ENCODE measurements at regions not wholly inside any gene's neighbourhood (a gene's known extent, or its start where the extent isn't known, plus 50 kb on each side); places are given as distances from the start of the nearest gene placed in this dataset.

DNA sequence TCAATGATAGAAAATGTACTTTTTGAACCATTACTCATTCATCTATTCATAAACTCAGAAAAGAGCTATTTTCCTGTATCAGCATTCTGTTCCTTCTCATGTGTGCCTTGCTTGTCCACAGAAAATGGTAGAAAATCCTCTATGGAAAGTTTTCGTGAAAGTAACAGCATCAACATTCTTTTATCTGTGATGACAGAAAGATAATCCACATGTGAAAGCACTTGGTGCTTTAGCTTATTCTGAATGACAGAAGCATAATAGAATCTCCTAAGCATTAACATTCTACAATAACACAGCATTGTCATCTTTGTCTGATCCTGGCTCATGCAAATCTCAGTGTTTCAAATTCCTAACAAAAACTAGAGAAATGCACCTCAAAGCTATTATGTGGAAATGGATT lies 431.9 kb downstream of the ADAMTS20 start:
- DNase-seq (ENCODE audit: low read depth in 2 of 2), result no peak

DNA sequence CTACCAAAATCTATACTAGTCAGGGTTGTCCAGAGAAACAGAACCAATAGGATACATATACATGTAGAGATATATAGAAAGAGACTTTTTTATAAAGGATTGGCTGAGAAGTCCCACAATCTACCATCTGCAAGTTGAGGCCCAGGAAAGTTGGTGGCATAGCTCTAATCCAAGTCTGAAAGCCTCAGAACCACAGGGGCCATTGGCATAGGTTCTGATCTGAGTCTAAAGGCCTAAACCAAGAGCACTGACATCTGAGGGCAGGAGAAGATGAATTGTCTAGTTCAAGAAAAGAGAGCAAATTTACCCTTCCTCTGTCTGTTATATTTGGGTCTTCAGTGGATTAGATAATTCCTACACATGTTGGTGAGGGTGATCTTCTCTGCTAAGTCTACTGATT lies 433.1 kb downstream of the ADAMTS20 start:
- no peak for DNase-seq (ENCODE audit: low read depth in 2 of 2)

DNA sequence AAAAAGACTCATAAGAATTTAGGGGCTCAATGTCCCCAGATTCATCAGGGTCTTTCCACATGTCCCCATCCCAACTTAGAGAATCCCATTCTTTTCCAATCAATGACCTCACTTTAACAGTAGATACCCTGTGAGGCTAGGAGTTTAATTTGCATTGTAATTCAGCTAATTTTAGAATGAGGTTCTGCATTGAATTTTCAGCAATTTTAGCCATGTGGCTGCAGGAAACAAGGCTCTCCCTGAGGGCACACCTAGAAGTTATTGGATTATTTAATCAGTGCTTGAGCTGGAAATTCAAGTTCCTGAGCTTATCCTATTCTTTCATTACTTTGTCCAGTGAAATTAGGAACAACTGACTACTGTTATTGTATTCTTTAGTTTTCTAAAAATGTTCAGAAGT lies 433.8 kb downstream of the ADAMTS20 start:
- DNase-seq (ENCODE audit: low read depth in 2 of 2), result no peak

DNA sequence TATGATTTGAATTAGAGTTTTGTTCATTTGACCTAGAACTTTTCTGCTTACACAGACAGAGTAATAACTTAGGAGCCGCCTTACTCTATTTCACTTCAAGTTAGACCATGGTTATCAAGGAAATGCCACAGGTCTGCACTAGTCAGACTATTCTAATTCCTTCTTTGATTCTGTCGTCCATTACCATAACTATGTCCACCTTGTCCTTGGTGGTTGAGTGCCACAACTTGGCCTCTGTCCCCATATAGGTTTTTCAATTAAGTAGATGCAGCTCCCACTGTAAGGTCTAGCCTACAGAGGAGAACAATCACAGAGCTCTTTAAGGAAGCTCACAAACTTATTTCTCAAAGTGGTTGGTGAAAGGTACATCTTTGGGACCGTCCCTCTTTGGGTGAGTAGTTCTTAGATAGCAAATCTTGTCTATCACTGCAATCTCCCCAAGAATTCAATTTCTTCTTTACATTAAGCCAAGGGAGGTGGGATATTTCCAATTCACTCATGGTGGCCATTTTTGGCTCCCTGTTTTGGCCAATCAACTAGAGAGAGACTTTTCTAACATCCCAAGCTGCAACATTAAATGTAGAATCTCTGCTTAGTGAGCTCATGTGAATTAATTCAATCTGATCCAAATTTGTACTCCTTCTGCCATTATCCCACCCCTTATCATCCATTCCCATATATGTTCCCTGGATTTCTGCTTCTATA lies 434.6 kb downstream of the ADAMTS20 start:
- DNase-seq (ENCODE audit: low read depth in 2 of 2), result no peak

DNA sequence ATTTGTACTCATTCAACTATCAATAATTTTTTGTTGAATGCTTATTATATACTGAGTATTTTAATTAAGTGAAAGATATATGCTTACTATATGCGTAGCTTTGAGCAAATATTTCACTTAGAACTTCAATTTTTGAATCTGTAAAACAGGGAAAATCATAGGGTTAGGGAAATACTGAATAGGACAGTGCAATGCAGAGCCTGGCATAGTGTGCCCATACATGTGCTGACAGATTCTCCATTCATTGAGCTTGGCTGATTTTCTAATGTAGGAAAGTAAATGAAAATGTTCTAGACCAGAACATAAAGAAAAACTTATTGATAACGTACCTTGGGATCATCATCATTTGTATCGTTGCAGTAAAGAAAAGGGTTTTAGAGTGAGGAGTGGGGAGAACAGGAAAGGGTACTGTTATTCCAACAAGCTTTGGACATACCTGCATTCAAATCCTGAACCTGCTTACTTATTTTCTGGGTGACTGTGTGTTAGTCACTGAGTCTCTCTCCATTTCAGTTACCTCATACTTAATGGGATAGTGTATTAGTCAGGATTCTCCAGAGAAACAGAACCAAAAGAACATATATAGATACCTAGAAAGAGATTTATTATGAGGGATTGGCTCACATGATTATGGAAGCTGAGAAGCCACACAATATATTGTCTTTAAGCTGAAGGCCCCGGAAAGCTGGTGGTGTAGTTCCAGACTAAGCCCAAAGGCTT lies 436.4 kb downstream of the ADAMTS20 start:
- no peak for DNase-seq (ENCODE audit: low read depth in 2 of 2)

DNA sequence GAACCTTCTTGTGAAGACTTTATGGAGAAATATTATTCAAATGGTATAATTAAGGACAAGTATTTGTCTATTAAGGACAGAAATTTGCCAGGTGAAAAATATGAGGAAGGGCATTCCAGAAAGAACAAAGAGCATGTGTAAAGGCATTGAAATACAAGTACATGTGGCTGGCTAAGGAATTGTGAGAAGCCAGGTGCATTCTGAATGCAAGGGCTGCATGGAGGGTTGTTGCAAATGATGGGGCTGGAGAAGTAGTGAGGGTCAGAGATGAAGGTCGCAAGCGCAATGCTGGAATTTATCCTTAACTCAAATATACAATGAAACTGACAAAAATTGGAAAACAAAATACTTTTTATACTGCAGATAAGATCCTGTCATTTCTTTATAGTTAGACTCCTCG lies 437.7 kb downstream of the ADAMTS20 start:
- DNase-seq (ENCODE audit: low read depth in 2 of 2), result no peak

DNA sequence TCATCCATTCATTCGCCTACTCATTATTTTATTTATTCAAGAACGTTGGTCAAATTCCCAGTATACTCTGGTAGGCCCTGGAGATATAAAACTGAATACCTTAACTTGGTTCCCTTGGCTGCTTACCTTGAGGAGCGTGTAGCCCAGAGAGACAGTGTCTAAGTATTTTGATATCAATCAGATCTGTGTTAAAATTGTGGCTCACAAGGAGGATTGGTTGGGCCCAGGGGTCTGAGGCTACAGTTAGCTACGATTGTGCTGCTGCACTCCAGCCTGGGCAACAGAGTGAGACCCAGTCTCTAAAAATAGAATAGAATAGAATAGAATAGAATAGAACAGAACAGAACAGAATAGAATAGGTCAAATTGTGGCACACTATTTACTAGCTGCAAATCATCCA lies 438.4 kb downstream of the ADAMTS20 start:
- DNase-seq (ENCODE audit: low read depth in 2 of 2), result no peak

DNA sequence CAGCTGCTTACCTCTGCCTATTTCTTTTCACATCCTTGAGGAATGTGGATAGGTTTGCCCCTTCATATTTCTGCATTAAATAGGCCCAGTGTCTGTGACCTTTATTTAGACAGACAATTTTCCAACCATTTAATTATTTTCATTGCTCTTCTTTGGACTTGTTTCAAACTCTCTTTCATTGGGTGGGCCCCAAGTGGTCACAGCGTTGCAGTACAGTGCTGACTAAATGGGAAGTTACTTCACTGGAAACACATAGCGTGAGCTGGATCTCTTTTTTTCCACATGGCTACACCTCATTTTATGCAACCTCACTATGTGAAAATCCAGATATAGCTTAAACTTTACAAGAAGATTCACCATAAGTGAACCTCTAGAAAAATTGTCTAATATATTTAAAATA lies 438.9 kb downstream of the ADAMTS20 start:
- DNase-seq (ENCODE audit: low read depth in 2 of 2), result peak in 1 of 2 donors; percentile 16

DNA sequence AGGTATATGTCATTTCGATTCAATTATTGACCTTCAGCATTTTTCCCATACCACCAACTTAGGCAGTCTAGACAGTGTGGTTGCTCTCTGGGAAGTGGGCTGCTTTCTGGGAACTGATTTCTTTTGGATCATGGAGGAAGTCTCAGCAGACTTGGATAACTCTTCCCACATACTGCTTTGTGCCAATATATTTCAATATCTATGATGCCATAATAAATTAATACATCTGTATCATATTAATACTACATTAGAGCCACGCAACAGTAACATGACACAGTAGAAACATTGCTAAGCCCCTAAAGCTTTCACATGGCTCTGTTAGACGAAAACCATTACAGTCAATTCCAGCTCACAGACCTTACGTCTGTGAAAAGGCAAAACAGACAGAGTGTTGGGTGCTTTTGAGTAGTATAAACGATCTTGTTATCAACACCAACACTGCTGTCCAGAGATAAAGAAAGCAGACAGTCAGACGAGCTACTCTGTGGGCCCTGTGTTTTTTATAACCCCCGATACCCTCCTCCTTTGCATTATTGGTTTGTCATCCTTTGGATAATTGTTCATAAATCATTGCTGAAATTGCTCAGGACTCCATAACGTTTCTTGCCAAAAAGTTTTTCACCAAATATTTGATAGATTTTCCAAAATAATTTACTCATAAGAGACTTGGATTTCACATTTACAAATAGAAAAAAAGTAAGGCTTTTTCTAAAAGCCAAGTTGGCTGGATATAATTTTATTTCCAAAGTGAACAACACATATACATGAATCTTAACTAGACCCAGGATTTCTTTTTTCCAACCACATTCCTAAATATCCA lies 439.7 kb downstream of the ADAMTS20 start:
- DNase-seq (ENCODE audit: low read depth in 2 of 2), result no peak

DNA sequence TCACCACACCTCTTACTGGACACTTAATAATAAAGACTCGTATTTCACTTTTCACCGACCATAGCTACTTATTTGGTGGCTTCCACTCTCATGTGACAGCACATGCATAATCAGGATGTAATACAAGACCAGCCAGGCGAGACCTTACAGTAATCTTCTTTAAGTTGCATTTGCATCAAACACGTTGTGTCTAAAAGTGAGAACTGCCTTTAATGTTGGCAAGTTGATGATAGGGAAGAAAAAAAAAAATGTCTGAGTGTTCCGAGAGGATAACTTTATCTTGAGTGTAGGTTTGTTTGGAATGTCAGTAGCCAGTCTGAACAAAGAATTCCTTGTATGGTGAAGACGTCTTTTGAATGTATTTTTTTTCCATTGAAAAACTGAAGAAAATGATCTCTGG lies 440.4 kb downstream of the ADAMTS20 start:
- DNase-seq (ENCODE audit: low read depth in 2 of 2), result no peak

DNA sequence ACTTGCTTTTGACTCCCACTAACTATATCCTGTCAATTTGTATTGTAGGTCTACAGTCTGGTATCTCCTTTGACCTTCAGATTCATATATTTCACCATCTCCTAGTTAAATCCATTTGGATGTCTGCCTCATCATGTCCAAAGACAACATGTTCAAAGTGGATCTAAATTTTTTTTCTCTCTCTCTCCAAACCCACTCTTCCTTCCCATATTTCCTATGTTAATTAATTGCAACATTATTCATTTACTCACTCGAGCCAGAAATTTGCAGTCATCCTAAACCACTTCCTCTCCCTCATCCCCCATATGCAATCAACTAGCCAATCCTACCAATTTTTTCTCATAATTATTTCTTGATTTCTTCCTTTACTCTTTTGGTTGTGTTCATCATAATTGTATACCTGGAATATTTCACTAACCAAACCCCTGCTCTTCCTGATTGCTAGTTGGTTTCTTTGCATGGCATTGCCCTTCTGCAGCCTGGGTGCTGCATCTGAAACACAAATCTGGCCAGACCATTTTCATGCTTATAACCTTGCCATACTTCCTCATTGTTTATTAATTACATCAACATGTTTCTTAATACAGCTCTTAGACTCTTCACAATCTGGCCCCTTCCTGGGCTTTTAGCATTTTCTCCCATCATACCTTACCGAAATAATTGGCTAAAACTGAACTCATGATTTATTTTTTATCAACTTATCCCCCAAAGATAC lies 442.2 kb downstream of the ADAMTS20 start:
- no peak for DNase-seq (ENCODE audit: low read depth in 2 of 2)

DNA sequence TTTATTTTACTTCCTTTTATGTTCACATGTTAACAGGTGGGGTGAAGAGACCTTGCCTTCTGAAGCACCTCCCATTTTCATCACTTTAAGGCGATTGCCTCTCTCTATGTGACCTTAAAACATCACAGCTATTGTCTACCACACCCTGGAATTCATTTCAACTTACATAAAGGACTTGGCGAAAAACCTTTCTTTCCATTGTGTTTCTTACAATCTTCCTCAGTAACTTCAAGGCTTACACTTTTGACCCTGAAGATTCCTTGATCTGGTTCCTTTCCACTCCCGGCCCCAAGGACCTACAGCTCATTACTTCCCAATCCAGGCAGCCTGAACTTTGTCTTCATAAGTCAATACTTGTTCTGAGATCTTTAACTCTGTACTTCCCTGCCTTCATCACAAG lies 443.3 kb downstream of the ADAMTS20 start:
- DNase-seq (ENCODE audit: low read depth in 2 of 2), result no peak

DNA sequence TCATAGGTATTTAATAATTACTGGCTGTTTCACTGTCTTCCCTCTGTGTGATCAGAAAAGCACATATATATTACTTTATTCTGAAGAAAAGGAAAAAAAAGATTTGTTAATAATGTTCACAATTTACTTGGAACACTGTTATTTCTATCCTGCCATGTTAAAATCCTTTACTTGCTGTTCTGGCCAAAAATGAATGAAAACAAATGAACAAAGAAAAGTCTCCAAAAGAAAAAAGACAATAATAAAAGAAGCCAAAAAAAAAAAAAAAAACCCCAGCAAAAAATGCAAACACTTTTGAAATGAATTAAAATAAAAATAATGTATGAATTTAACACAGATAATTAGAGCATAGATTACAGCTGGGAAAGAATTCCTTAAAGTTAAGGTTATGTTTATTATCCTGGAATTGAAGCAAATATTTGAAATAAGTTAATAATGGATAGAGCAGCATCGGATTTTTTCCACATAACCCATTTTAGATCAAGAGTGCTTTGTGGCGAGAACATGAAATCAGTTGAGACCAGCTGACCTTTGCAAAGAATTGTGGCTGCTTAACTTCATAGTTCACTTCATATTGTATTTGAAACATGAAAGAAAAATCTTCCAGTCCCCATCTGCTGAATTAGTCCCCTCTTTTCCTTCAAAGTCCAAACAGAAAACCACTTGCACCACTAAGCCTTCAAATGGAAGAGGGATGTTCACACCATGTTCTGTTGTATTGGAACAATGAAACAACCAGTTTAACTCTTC lies 444.8 kb downstream of the ADAMTS20 start:
- no peak for DNase-seq (ENCODE audit: low read depth in 2 of 2)

DNA sequence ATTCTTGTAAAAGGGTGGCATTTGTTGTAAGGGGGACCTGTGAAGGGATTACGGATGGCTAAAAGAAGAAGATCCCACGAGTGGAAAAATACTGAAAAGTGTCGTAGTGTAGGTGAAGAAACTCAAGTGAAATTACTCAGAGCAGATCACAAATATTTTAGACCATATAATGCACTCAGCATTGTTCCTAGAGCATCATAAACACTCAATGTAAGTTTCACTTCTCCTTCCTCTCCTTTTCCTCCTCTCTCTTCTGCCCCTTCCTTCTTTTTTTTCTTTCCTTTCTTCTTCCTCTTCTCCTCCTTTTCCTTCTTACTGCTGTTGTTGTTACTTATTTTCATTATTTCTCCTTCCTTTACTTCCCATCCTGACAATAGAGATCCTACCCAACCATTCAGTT lies 445.6 kb downstream of the ADAMTS20 start:
- DNase-seq (ENCODE audit: low read depth in 2 of 2), result no peak

DNA sequence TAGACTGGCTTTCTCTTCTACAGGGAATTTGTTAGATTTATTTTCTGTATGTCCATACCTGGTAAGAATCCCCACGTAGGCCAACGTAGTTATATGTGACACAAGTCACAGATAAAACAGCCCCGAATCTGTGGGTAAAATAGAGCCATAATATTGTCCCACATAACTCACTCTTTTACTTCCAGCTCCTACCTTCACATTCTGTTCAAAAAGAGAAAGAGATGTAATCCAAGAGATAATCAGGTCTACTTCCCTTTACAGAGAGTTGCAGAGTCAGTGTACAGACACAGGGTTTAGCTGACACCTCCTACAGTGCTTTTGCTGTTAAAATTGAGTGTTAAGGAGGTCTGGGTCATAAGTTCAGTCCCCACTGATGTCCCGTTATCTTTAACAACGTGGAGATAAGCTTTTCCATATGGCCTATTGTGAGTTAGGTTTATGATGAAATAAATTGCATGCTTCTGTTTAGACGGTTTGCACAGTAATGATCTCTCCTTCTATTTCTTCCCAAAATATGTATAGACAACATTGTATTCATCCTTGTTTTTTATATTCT lies 446.5 kb downstream of the ADAMTS20 start:
- DNase-seq (ENCODE audit: low read depth in 2 of 2), result no peak

DNA sequence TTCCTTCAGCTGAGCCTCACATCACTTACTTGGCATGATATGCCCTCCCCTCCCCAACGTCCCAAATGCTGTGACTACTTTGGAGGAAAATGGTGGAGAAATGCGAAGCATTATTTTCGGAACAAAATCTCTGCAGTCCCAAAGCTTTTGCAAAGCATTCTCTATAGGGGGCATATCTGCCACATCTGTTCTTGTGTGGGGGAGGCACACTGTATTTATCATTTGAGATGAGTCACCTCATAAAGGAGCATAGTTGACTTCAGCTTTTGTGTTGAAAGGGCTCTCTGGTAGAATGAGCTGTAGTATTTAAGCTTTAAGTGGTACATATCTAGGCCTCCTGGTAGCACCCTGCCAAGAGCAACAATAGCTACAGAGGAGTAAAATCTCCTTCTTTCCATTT lies 447.5 kb downstream of the ADAMTS20 start:
- no peak for DNase-seq (ENCODE audit: low read depth in 2 of 2)

DNA sequence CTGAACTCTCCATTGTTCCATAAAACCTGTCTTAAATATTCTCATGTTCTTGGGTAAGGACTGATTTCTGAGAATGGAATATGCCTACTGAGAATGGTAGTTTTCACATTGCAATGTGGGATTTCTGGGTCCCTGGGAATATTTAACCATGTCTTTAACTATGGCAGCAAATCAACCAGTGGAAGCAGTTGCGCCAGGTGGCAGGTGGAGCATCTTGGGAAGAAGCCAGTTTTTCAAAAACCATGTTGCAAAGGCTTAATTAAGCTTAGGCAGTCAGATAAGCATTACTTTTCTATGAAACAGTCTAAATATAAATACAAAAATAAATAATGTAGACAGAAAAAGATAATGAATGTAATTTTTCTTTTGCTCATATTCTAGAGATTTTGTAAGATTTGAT lies 448.1 kb downstream of the ADAMTS20 start:
- no peak for DNase-seq (ENCODE audit: low read depth in 2 of 2)

DNA sequence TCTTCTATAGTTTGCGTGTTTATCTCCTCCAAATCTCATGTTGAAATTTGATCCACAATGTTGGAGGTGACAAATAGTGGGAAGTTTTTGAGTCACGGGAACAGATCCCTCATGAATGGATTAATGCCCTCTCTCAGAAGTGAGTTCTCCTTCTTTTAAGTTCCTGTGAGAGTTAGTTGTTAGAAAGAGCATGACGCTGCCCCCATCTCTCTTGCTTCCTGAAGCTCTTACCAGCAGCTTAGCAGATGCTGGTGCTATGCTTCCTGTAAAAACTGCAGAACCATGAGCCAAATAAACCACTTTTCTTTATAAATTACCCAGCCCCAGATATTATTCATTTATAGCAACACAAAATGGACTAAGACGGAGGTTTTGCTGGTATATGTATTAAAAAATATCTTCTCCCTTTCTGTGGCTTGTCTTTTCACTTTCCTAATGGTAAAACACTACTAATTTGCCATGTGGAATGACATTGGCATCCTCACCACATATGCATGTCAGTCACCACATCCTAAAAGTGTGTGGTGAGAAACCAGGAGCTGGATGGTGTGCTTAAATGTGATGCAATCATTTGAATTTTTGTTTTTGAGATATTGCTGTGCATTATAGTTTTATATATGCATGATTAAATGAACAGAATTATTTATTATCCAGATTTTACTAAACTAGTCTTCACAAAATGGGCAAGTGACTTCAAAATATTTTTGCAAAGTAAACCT lies 449.3 kb downstream of the ADAMTS20 start:
- DNase-seq (ENCODE audit: low read depth in 2 of 2), result no peak

DNA sequence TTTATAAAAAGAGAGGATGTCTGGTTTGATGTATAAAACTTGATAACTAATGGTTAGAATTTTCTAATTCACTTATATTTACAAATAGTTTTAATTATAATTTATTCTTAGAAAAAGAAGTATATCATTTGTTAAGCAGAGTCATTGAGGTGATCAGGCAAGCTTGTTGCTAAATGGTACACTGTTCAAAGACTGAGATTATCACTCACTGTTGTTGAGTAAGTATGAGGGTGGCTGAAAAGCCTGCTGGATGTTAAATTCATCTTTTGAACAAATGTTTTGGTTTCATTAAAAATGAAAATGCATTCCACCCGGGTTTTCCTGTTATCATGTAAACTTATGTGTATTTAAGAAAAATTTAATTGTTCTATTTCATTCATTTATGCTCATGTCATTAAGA lies 451.8 kb downstream of the ADAMTS20 start:
- DNase-seq (ENCODE audit: low read depth in 2 of 2), result no peak

DNA sequence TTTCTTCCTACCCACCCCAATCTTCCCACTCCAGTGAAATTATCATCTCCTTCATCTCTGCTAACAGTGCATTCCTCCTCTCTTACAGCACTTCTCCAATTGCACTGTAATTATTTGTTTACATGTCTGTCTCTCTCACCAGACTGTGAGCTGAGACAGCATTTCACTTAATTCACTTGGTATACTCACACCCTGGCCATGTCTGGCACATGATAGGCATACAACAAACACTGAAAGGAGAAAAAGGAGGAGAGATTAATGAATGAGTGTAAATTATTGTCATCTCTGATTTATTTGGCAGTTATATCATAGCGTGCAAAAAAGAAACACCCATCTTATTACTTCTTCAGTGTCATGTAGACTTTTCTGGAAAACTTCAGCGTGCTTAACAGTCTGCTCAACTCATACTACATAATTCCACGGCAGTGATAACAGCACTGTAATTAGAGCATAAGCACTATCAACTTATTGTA lies 452.3 kb downstream of the ADAMTS20 start:
- DNase-seq (ENCODE audit: low read depth in 2 of 2), result no peak

Measured in lung microvascular endothelial cell (primary cell).